GM12878 (cell line): ENCODE measurements at regions not wholly inside any gene's neighbourhood (a gene's known extent, or its start where the extent isn't known, plus 50 kb on each side); places are given as distances from the start of the nearest gene placed in this dataset.

ENCODE experiments used
- ATAC-seq: fragments of 200-7000 bp; cut with Tn5 transposase; 3 replicates; pipeline ENCODE4 v1.9.1; 2020; ENCODE audit warnings: mild to moderate bottlenecking, moderate library complexity
- BruUV-seq: library from RNA; stranded (reverse); fragments of 400-500 nt; replicated peaks from 2 replicates; lab custom pipeline; 2021; lab: Mats Ljungman, UMichigan
- CTCF ChIA-PET: fragments of 300-600 bp; sonication (Branson Sonifier 250); formaldehyde crosslinking; extraction: SDS; loops from one replicate; lab custom pipeline; 2021; ENCODE audit warnings: inconsistent platforms; lab: Yijun Ruan, JAX
- POLR2A ChIA-PET: fragments of 350-600 bp; formaldehyde crosslinking; extraction: SDS; loops from one replicate; lab custom pipeline; 2021; ENCODE audit warnings: inconsistent platforms; lab: Charles Lee
- RAD21 ChIA-PET: fragments of 300-600 bp; sonication (Branson Sonifier 250); formaldehyde crosslinking; loops from one replicate; lab custom pipeline; 2023; ENCODE audit warnings: antibody characterized with exemption; ENCODE audit not compliant: unreplicated experiment; lab: Charles Lee
- SMC1A ChIA-PET: fragments of 300-600 bp; sonication (Branson Sonifier 250); formaldehyde crosslinking; loops from one replicate; lab custom pipeline; 2023; ENCODE audit not compliant: unreplicated experiment, uncharacterized antibody; lab: Charles Lee
- DNase-seq: peaks from one replicate; pipeline ENCODE4 v3.0.0-alpha.2; 2011; ENCODE audit warnings: low read depth, low spot score
- FAIRE-seq: peaks from 3 replicates; lab custom pipeline; 2011; peaks lifted over from hg19 to GRCh38; lab: Jason Lieb, UNC
- H2AFZ ChIP-seq: 2 replicates; pipeline ENCODE4 v1.6.0; 2011; ENCODE audit warnings: low read depth, low read length, control low read depth; ENCODE audit not compliant: control insufficient read depth
- H3K27ac ChIP-seq: 2 replicates; pipeline ENCODE4 v1.5.1; 2011; ENCODE audit warnings: control low read depth; ENCODE audit not compliant: control insufficient read depth, insufficient read depth
- H3K27me3 ChIP-seq, 2 experiments: replicated peaks in 1 of 2; 2 replicates each; pipeline versions ENCODE4 v1.6.0 to v1.6.1; 2011; ENCODE audit warnings: low read length in 1 of 2; ENCODE audit not compliant: control insufficient read depth in 2 of 2, insufficient read depth in 2 of 2
- H3K36me3 ChIP-seq, 2 experiments: 2 replicates each; pipeline ENCODE4 v1.5.1; 2011; ENCODE audit warnings: low read length in 1 of 2; ENCODE audit not compliant: control insufficient read depth in 2 of 2, insufficient read depth in 2 of 2
- H3K4me1 ChIP-seq: 2 replicates; pipeline ENCODE4 v1.6.1; 2011; ENCODE audit warnings: mild to moderate bottlenecking, low read length, moderate library complexity, mixed read lengths; ENCODE audit not compliant: control insufficient read depth, insufficient read depth
- H3K4me2 ChIP-seq: 2 replicates; pipeline ENCODE4 v1.6.0; 2011; ENCODE audit warnings: control low read depth; ENCODE audit not compliant: control insufficient read depth, insufficient read depth
- H3K4me3 ChIP-seq: fragments of 200-600 bp; sonication (generic); 2 replicates; pipeline ENCODE4 v1.5.1; 2016
- H3K79me2 ChIP-seq: 2 replicates; pipeline ENCODE4 v1.6.0; 2011; ENCODE audit warnings: low read length; ENCODE audit not compliant: control insufficient read depth, insufficient read depth
- H3K9ac ChIP-seq: 2 replicates; pipeline ENCODE4 v1.8.0; 2011; ENCODE audit warnings: low read length, control low read depth, mixed read lengths; ENCODE audit not compliant: control insufficient read depth, insufficient read depth
- H3K9me3 ChIP-seq: replicated peaks from 3 replicates; pipeline ENCODE4 v1.5.1; 2011; ENCODE audit warnings: mild to moderate bottlenecking, low read length; ENCODE audit not compliant: control insufficient read depth, insufficient read depth
- H4K20me1 ChIP-seq: 2 replicates; pipeline ENCODE4 v1.6.0; 2011; ENCODE audit not compliant: control insufficient read depth, insufficient read depth
- BCL3 ChIP-seq: IDR thresholded peaks from 2 replicates; pipeline ENCODE4 v1.6.1; 2011; ENCODE audit warnings: borderline replicate concordance, low read depth, mild to moderate bottlenecking, moderate library complexity, low read length; ENCODE audit not compliant: insufficient read depth, poor library complexity, severe bottlenecking
- BCLAF1 ChIP-seq: fragments of 450-650 bp; IDR thresholded peaks from 2 replicates; pipeline ENCODE4 v1.6.1; 2017; ENCODE audit warnings: antibody characterized with exemption, mild to moderate bottlenecking, moderate library complexity
- CHD2 ChIP-seq: IDR thresholded peaks from 2 replicates; pipeline ENCODE4 v1.6.1; 2011; ENCODE audit warnings: low read depth, low read length, improper control_type of control experiment, borderline replicate concordance
- CTCF ChIP-seq, 3 experiments: IDR thresholded peaks in 2 of 3; conservative IDR thresholded peaks in 1 of 3; 2 replicates each; pipeline ENCODE4 v1.5.1; 2011; ENCODE audit warnings: low read depth in 3 of 3, low read length in 3 of 3, mild to moderate bottlenecking in 3 of 3, control low read depth in 2 of 3, moderate library complexity in 2 of 3, inconsistent platforms in 1 of 3, mixed read lengths in 1 of 3; ENCODE audit not compliant: control insufficient read depth in 2 of 3, insufficient read depth in 1 of 3; ENCODE audit errors: extremely low read depth in 1 of 3
- FOS ChIP-seq: IDR thresholded peaks from 3 replicates; pipeline ENCODE4 v1.6.1; 2011; ENCODE audit warnings: borderline replicate concordance; ENCODE audit not compliant: insufficient read length; ENCODE audit errors: extremely low read depth
- HSF1 ChIP-seq: fragments of 150-350 bp; IDR thresholded peaks from 2 replicates; pipeline ENCODE4 v1.6.1; 2014; ENCODE audit warnings: mild to moderate bottlenecking, low read depth, low read length
- IRF5 ChIP-seq: fragments of 450-650 bp; IDR thresholded peaks from 2 replicates; pipeline ENCODE4 v1.6.1; 2017; ENCODE audit warnings: borderline replicate concordance
- JUNB ChIP-seq: IDR thresholded peaks from 2 replicates; pipeline ENCODE4 v1.6.1; 2016; ENCODE audit warnings: antibody characterized with exemption, mild to moderate bottlenecking
- MTA2 ChIP-seq: fragments of 450-650 bp; IDR thresholded peaks from 2 replicates; pipeline ENCODE4 v1.6.1; 2016; ENCODE audit warnings: low read depth, mild to moderate bottlenecking, moderate library complexity
- PAX5 ChIP-seq: IDR thresholded peaks from 2 replicates; pipeline ENCODE4 v1.6.1; 2011; ENCODE audit warnings: low read depth, low read length, borderline replicate concordance
- POLR2AphosphoS5 ChIP-seq: IDR thresholded peaks from 2 replicates; pipeline ENCODE4 v1.6.1; 2011; ENCODE audit warnings: mild to moderate bottlenecking, low read length, inconsistent platforms
- SP1 ChIP-seq: IDR thresholded peaks from one replicate; pipeline ENCODE4 v1.6.1; 2011; ENCODE audit warnings: low read depth, low read length
- ZNF384 ChIP-seq: IDR thresholded peaks from 2 replicates; pipeline ENCODE4 v1.6.1; 2012; ENCODE audit warnings: low read depth, mild to moderate bottlenecking, low read length, improper control_type of control experiment, borderline replicate concordance
- WGBS: methylation state at CpG from one replicate; pipeline ENCODE4 v1.1.6; 2016; ENCODE audit warnings: low lambda C conversion rate; ENCODE audit not compliant: insufficient replicate concordance, insufficient coverage; ENCODE audit errors: missing lambda C conversion rate; 5-methylcytosine and 5-hydroxymethylcytosine counted together
- in situ Hi-C: fragments of 300-500 bp; cut with MboI; formaldehyde crosslinking; loops from 9 replicates; pipeline ENCODE4 v1.14.3; 2018; ENCODE audit warnings: mixed read lengths
- intact Hi-C: fragments of 100-400 bp; cut with micrococcal nuclease; formaldehyde crosslinking; loops from one replicate; pipeline ENCODE4 v1.14.2; 2022; ENCODE audit not compliant: unreplicated experiment

- TF ChIP-seq BCL3 (no peak), CHD2 (no peak), FOS (no peak), ZNF384 (no peak), HSF1 (no peak)
- TF ChIP-seq, all 136 proteins: peak for 10
These were observed 311.2 kb downstream of the OSR1 start (continued) for GRCh38 chr2:19046986-19047780.

- WGBS, result 10% methylated on average over 4 of the region's 4 CpGs
- Histone ChIP-seq H3K36me3 (no peaks in the 10 kb centered on the region), H3K9me3 (no peaks in the 10 kb centered on the region), H3K79me2 (no peaks in the 10 kb centered on the region), H3K4me2 (no peak overlapping the region), H3K9ac (no peak overlapping the region), H3K27ac (no peak overlapping the region), H4K20me1 (no peaks in the 10 kb centered on the region), H3K4me3 (no peak overlapping the region), H3K4me1 (no peaks in the 10 kb centered on the region), H2AFZ (no peak overlapping the region), H3K27me3 (no peaks in the 10 kb centered on the region)
- DNase-seq (no peak), FAIRE-seq (no peak), ATAC-seq (no peak)
- ChIA-PET POLR2A (no interaction called here), RAD21 (no interaction called here), CTCF (no interaction called here), SMC1A (no interaction called here)
- in situ Hi-C loops (no loop called here), intact Hi-C loops (loop anchor here (5.0 kb wide), 1 partner anchor 103 kb away; no protein-coding TSS in a partner anchor)
- no TSS peak for BruUV-seq
- TF ChIP-seq CTCF (IDR thresholded peaks at IDR 0.05 in 2 of 3, conservative IDR thresholded peaks at IDR 0.05 in 1 of 3; ENCODE audit: control insufficient read depth in 2 of 3, extremely low read depth in 1 of 3, insufficient read depth in 1 of 3, low read depth in 3 of 3, low read length in 3 of 3) (no peak), PAX5 (no peak), IRF5 (no peak), JUNB (no peak), POLR2AphosphoS5 (no peak), MTA2 (no peak), BCLAF1 (no peak), SP1 (no peak)
These were observed 313.3 kb downstream of the OSR1 start for GRCh38 chr2:19045151-19045550.
